GM23338 (cell line): ENCODE measurements at regions not wholly inside any gene's neighbourhood (a gene's known extent, or its start where the extent isn't known, plus 50 kb on each side); places are given as distances from the start of the nearest gene placed in this dataset.

Experiments
- ATAC-seq: fragments of 200-7000 bp; cut with Tn5 transposase; 3 replicates; pipeline ENCODE4 v1.9.1; 2020
- DNase-seq: peaks from one replicate; pipeline ENCODE4 v3.0.0-alpha.2; 2015; ENCODE audit warnings: low spot score
- H2AFZ ChIP-seq: fragments of 200-600 bp; sonication (generic); 2 replicates; pipeline ENCODE4 v1.8.0; 2016; ENCODE audit warnings: antibody characterized with exemption, mild to moderate bottlenecking, moderate library complexity
- H3F3A ChIP-seq: fragments of 200-600 bp; sonication (generic); replicated peaks from 2 replicates; pipeline ENCODE4 v1.8.0; 2017; ENCODE audit warnings: antibody characterized with exemption, mixed run types, low read depth
- H3K27ac ChIP-seq: fragments of 200-600 bp; sonication (generic); 2 replicates; pipeline ENCODE4 v1.6.1; 2016; ENCODE audit warnings: low read depth
- H3K27me3 ChIP-seq: fragments of 200-600 bp; sonication (generic); 2 replicates; pipeline ENCODE4 v1.8.0; 2016; ENCODE audit warnings: mild to moderate bottlenecking, mixed run types, moderate library complexity; ENCODE audit not compliant: insufficient read depth
- H3K36me3 ChIP-seq: fragments of 200-600 bp; sonication (generic); 2 replicates; pipeline ENCODE4 v1.8.0; 2016; ENCODE audit warnings: mild to moderate bottlenecking; ENCODE audit not compliant: insufficient read depth
- H3K4me1 ChIP-seq: fragments of 200-600 bp; sonication (generic); 2 replicates; pipeline ENCODE4 v1.8.0; 2016; ENCODE audit warnings: mild to moderate bottlenecking, moderate library complexity; ENCODE audit not compliant: insufficient read depth
- H3K4me2 ChIP-seq: fragments of 200-600 bp; sonication (generic); 2 replicates; pipeline ENCODE4 v1.7.1; 2017; ENCODE audit warnings: mixed run types
- H3K4me3 ChIP-seq: fragments of 200-600 bp; sonication (generic); 2 replicates; pipeline ENCODE4 v1.6.1; 2016; ENCODE audit warnings: mixed run types
- H3K79me2 ChIP-seq: fragments of 200-600 bp; sonication (generic); replicated peaks from 2 replicates; pipeline ENCODE4 v1.8.0; 2017; ENCODE audit warnings: mild to moderate bottlenecking; ENCODE audit not compliant: insufficient read depth
- H3K9me2 ChIP-seq: fragments of 200-600 bp; sonication (generic); 2 replicates; pipeline ENCODE4 v1.8.0; 2017; ENCODE audit not compliant: insufficient read depth
- H4K20me1 ChIP-seq: fragments of 200-600 bp; sonication (generic); replicated peaks from 2 replicates; pipeline ENCODE4 v1.8.0; 2017; ENCODE audit warnings: mild to moderate bottlenecking; ENCODE audit not compliant: insufficient read depth
- H3K27ac Mint-ChIP-seq: 2 replicates; pipeline ENCODE4 v1.8.0; 2020; ENCODE audit warnings: inconsistent platforms, mild to moderate bottlenecking, moderate library complexity, mixed read lengths
- H3K27me3 Mint-ChIP-seq: 3 replicates; pipeline ENCODE4 v1.8.0; 2022; ENCODE audit warnings: low read depth, mild to moderate bottlenecking, moderate library complexity, mixed read lengths, inconsistent platforms; ENCODE audit not compliant: insufficient read depth, poor library complexity
- H3K36me3 Mint-ChIP-seq: 3 replicates; pipeline ENCODE4 v1.8.0; 2021; ENCODE audit warnings: low read depth, mild to moderate bottlenecking, inconsistent platforms, moderate library complexity, mixed read lengths
- H3K4me1 Mint-ChIP-seq: 3 replicates; pipeline ENCODE4 v1.8.0; 2020; ENCODE audit warnings: mild to moderate bottlenecking, inconsistent platforms, mixed read lengths
- H3K4me3 Mint-ChIP-seq: 3 replicates; pipeline ENCODE4 v1.8.0; 2021; ENCODE audit warnings: moderate library complexity, mild to moderate bottlenecking, inconsistent platforms, mixed read lengths
- H3K9me3 Mint-ChIP-seq: 3 replicates; pipeline ENCODE4 v1.8.0; 2020; ENCODE audit warnings: moderate library complexity, mild to moderate bottlenecking, inconsistent platforms, mixed read lengths
- CREB1 ChIP-seq: fragments of 250-450 bp; sonication (Bioruptor Pico); IDR thresholded peaks from 2 replicates; pipeline ENCODE4 v1.5.0; 2020; ENCODE audit warnings: low read depth, mild to moderate bottlenecking, moderate library complexity
- CTCF ChIP-seq, 2 experiments: fragments of 200-600 bp in 1 of 2; sonication (generic) in 1 of 2; conservative IDR thresholded peaks; 2 replicates each; pipeline versions ENCODE4 v1.5.1 to v1.6.1; 2016 to 2017; ENCODE audit warnings: antibody characterized with exemption in 2 of 2, low read depth in 2 of 2, mild to moderate bottlenecking in 2 of 2, moderate library complexity in 1 of 2
- ETS1 ChIP-seq: IDR thresholded peaks from 2 replicates; pipeline ENCODE4 v1.6.1; 2016; ENCODE audit warnings: antibody characterized with exemption
- EZH2 ChIP-seq: fragments of 200-600 bp; sonication (generic); IDR thresholded peaks from one replicate; pipeline ENCODE4 v1.8.0; 2017; ENCODE audit warnings: antibody characterized with exemption, mild to moderate bottlenecking, low read depth; ENCODE audit not compliant: unreplicated experiment
- EZH2phosphoT487 ChIP-seq: fragments of 200-600 bp; sonication (generic); IDR thresholded peaks from one replicate; pipeline ENCODE4 v1.8.1; 2018; ENCODE audit warnings: antibody characterized with exemption; ENCODE audit not compliant: unreplicated experiment
- NANOG ChIP-seq: IDR thresholded peaks from 2 replicates; pipeline ENCODE4 v1.6.1; 2016; ENCODE audit warnings: antibody characterized with exemption, borderline replicate concordance
- POLR2AphosphoS5 ChIP-seq: IDR thresholded peaks from 2 replicates; pipeline ENCODE4 v1.6.1; 2016; ENCODE audit warnings: antibody characterized with exemption, low read depth
- REST ChIP-seq: IDR thresholded peaks from one replicate; pipeline ENCODE4 v1.6.1; 2018; ENCODE audit warnings: antibody characterized with exemption; ENCODE audit not compliant: unreplicated experiment
- ZNF331 ChIP-seq: fragments of 250-450 bp; sonication (Bioruptor Pico); IDR thresholded peaks from 2 replicates; pipeline ENCODE4 v1.5.0; 2020; ENCODE audit warnings: low read depth, mild to moderate bottlenecking, moderate library complexity
- ZNF462 ChIP-seq: fragments of 250-450 bp; sonication (Bioruptor Pico); IDR thresholded peaks from 2 replicates; pipeline ENCODE4 v1.5.0; 2020; ENCODE audit warnings: mild to moderate bottlenecking, moderate library complexity

GRCh38 chr7:25803117-25803887 is 348.7 kb upstream of the NFE2L3 start:
- H3K4me1 Mint-ChIP-seq: no peaks in the 10 kb centered on the region
- no peak overlapping the region for H3K4me3 Mint-ChIP-seq
- ATAC-seq (no peak), DNase-seq (no peak)
- H3K4me3 ChIP-seq: no peak overlapping the region
- H3K36me3 Mint-ChIP-seq: no peaks in the 10 kb centered on the region
- H3K36me3 ChIP-seq: no peaks in the 10 kb centered on the region
- no peak overlapping the region for H3K27ac Mint-ChIP-seq
- H3F3A ChIP-seq: no peaks in the 10 kb centered on the region
- no peaks in the 10 kb centered on the region for H4K20me1 ChIP-seq
- no peaks in the 10 kb centered on the region for H3K79me2 ChIP-seq
- H3K27me3 Mint-ChIP-seq: no peaks in the 10 kb centered on the region
- no peak overlapping the region for H3K27ac ChIP-seq
- H3K9me2 ChIP-seq: no peaks in the 10 kb centered on the region
- TF ChIP-seq EZH2 (no peak), CREB1 (CRISPR knock-in tag) (no peak), REST (no peak), EZH2phosphoT487 (no peak), CTCF (conservative IDR thresholded peaks at IDR 0.05; ENCODE audit: low read depth in 2 of 2) (no peak), ETS1 (no peak), POLR2AphosphoS5 (no peak), NANOG (no peak), ZNF331 (CRISPR knock-in tag) (no peak), ZNF462 (CRISPR knock-in tag) (no peak)
- H3K4me1 ChIP-seq: no peaks in the 10 kb centered on the region
- no peak overlapping the region for H3K4me2 ChIP-seq
- H2AFZ ChIP-seq: no peak overlapping the region
- no peaks in the 10 kb centered on the region for H3K27me3 ChIP-seq
- H3K9me3 Mint-ChIP-seq: no peaks in the 10 kb centered on the region; the same call in 2 of the 3 replicates
